Right lobe of liver (tissue), 4 donors: ENCODE measurements at regions not wholly inside any gene's neighbourhood (a gene's known extent, or its start where the extent isn't known, plus 50 kb on each side); places are given as distances from the start of the nearest gene placed in this dataset.

Source experiments
- CTCF ChIP-seq, 4 donors: fragments of 200-600 bp in 3 of 4; fragments of 450-650 bp in 1 of 4; IDR thresholded peaks; one replicate each; pipeline versions ENCODE4 v1.5.1 to v1.8.0; 2016 to 2022; ENCODE audit warnings: antibody characterized with exemption in 4 of 4, mild to moderate bottlenecking in 2 of 4
- POLR2A ChIP-seq: fragments of 450-650 bp; IDR thresholded peaks from one replicate; pipeline ENCODE4 v1.6.1; 2017; ENCODE audit warnings: antibody characterized with exemption, mild to moderate bottlenecking
- donor health status: DM: no; HTN: no; CAD: no.
- donor health status: DM: no; HTN: no; CAD: no.
- donor health status: DM: no; HTN: yes; CAD: no.

- no peak for TF ChIP-seq POLR2A
- no peak for TF ChIP-seq CTCF (IDR thresholded peaks at IDR 0.05)
Observed at GRCh38 chr22:48320683-48321451, 1506.8 kb downstream of the BRD1 start.
